ENCODE measurements at regions not wholly inside any gene's neighbourhood (a gene's known extent, or its start where the extent isn't known, plus 50 kb on each side); places are given as distances from the start of the nearest gene placed in this dataset.

DNA sequence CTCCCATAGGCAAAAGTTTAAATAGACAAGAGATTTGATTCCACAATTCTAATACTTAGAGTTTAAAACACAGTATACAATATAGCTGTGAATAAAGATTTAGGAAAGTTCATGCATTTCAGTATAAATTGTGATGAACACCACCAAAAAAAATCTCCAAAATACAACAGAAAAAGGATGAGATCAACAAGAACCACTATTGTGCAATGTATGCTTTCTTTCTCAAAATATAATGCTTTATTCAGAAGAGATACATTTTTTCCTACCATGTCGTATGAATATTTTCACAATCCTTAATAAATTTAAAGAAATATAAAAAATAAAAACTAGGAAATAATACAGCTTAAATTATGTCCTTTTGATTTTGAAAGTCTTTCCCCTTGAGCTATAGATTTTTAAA, 1309.2 kb downstream of the MRPL39 start:
- no peak overlapping the region for H3K4me2 ChIP-seq (ENCODE audit: low read depth, low read length)
- H3K4me1 ChIP-seq (ENCODE audit: low read length), result no peaks in the 10 kb centered on the region
- no peak for TF ChIP-seq EZH2 (optimal IDR thresholded peaks at IDR 0.05; ENCODE audit: low read depth, low read length)
- TF ChIP-seq CTCF (IDR thresholded peaks at IDR 0.05; ENCODE audit: low read length), result no peak
- no peak for TF ChIP-seq EZH2phosphoT487 (IDR thresholded peaks at IDR 0.05; ENCODE audit: low read length)
- no peak overlapping the region for H3K27ac ChIP-seq (ENCODE audit: low read length)
- H2AFZ ChIP-seq (ENCODE audit: low read length), result no peak overlapping the region
- H3F3A ChIP-seq (ENCODE audit: insufficient read depth, low read length), result no peaks in the 10 kb centered on the region
- H3K9me3 ChIP-seq (replicated peaks; ENCODE audit: insufficient read depth, low read length), result no peaks in the 10 kb centered on the region
- no peaks in the 10 kb centered on the region for H3K79me2 ChIP-seq (ENCODE audit: low read length)
- no peak for DNase-seq
- no peaks in the 10 kb centered on the region for H4K20me1 ChIP-seq (ENCODE audit: insufficient read depth, low read length)
- H3K9ac ChIP-seq (ENCODE audit: low read length), result no peak overlapping the region
- no peaks in the 10 kb centered on the region for H3K36me3 ChIP-seq (replicated peaks; ENCODE audit: insufficient read depth, low read length)
- H3K27me3 ChIP-seq (replicated peaks; ENCODE audit: insufficient read depth, low read length), result no peaks in the 10 kb centered on the region
- no peaks in the 10 kb centered on the region; the same call in 1 of the 2 replicates for H3K9me2 ChIP-seq (replicated peaks; ENCODE audit: insufficient read depth, low read length)
- no peak overlapping the region for H3K4me3 ChIP-seq (ENCODE audit: low read length)

- Histone ChIP-seq H3K4me1 (ENCODE audit: low read length) (0 out of 2 replicates have a peak, but pooled peaks cover 3% of the 10 kb centered on the region), H3K4me3 (ENCODE audit: low read length) (no peak overlapping the region), H4K20me1 (ENCODE audit: insufficient read depth, low read length) (no peaks in the 10 kb centered on the region), H3K27ac (ENCODE audit: low read length) (no peak overlapping the region), H3K4me2 (ENCODE audit: low read depth, low read length) (no peak overlapping the region), H3K9me2 (replicated peaks; ENCODE audit: insufficient read depth, low read length) (no peaks in the 10 kb centered on the region), H3K9ac (ENCODE audit: low read length) (no peak overlapping the region), H3K27me3 (replicated peaks; ENCODE audit: insufficient read depth, low read length) (no peaks in the 10 kb centered on the region), H2AFZ (ENCODE audit: low read length) (no peak overlapping the region), H3K79me2 (ENCODE audit: low read length) (no peaks in the 10 kb centered on the region), H3K9me3 (replicated peaks; ENCODE audit: insufficient read depth, low read length) (no peaks in the 10 kb centered on the region), H3K36me3 (replicated peaks; ENCODE audit: insufficient read depth, low read length) (no peaks in the 10 kb centered on the region), H3F3A (ENCODE audit: insufficient read depth, low read length) (no peaks in the 10 kb centered on the region)
- no peak for DNase-seq
- TF ChIP-seq EZH2phosphoT487 (IDR thresholded peaks at IDR 0.05; ENCODE audit: low read length) (no peak), EZH2 (optimal IDR thresholded peaks at IDR 0.05; ENCODE audit: low read depth, low read length) (no peak), CTCF (IDR thresholded peaks at IDR 0.05; ENCODE audit: low read length) (no peak)
Measured at GRCh38 chr21:24294171-24294570, 1313.1 kb downstream of the MRPL39 start.

GRCh38 chr21:24290151-24290833, 1317.0 kb downstream of the MRPL39 start:
- no peak overlapping the region for H3K9ac ChIP-seq (ENCODE audit: low read length)
- 0 out of 2 replicates have a peak, but pooled peaks cover 3% of the 10 kb centered on the region for H3K4me1 ChIP-seq (ENCODE audit: low read length)
- peak overlapping the region; percentile 7; the same call in 1 of the 2 replicates for H3K27ac ChIP-seq (ENCODE audit: low read length)
- H3K27me3 ChIP-seq (replicated peaks; ENCODE audit: insufficient read depth, low read length), result no peaks in the 10 kb centered on the region
- no peaks in the 10 kb centered on the region for H3K36me3 ChIP-seq (replicated peaks; ENCODE audit: insufficient read depth, low read length)
- peak overlapping the region; percentile 23 for H3K4me2 ChIP-seq (ENCODE audit: low read depth, low read length)
- peak overlapping the region; percentile 14; the same call in 1 of the 2 replicates for H3K4me3 ChIP-seq (ENCODE audit: low read length)
- no peaks in the 10 kb centered on the region for H4K20me1 ChIP-seq (ENCODE audit: insufficient read depth, low read length)
- no peaks in the 10 kb centered on the region for H3K9me2 ChIP-seq (replicated peaks; ENCODE audit: insufficient read depth, low read length)
- peak overlapping the region; percentile 47 for H2AFZ ChIP-seq (ENCODE audit: low read length)
- peak; percentile 75 for DNase-seq
- no peaks in the 10 kb centered on the region for H3K9me3 ChIP-seq (replicated peaks; ENCODE audit: insufficient read depth, low read length)
- TF ChIP-seq EZH2phosphoT487 (IDR thresholded peaks at IDR 0.05; ENCODE audit: low read length), result no peak
- no peak for TF ChIP-seq CTCF (IDR thresholded peaks at IDR 0.05; ENCODE audit: low read length)
- TF ChIP-seq EZH2 (optimal IDR thresholded peaks at IDR 0.05; ENCODE audit: low read depth, low read length), result no peak
- no peaks in the 10 kb centered on the region for H3K79me2 ChIP-seq (ENCODE audit: low read length)
- no peaks in the 10 kb centered on the region for H3F3A ChIP-seq (ENCODE audit: insufficient read depth, low read length)
